PC-3 (cell line): ENCODE measurements at regions not wholly inside any gene's neighbourhood (a gene's known extent, or its start where the extent isn't known, plus 50 kb on each side); places are given as distances from the start of the nearest gene placed in this dataset.

Source experiments
- CTCF ChIP-seq: fragments of 300-600 bp; sonication (generic); conservative IDR thresholded peaks from 2 replicates; pipeline ENCODE4 v1.5.1; 2017; ENCODE audit warnings: antibody characterized with exemption, low read depth, mild to moderate bottlenecking, low read length
- EZH2 ChIP-seq: fragments of 300-600 bp; sonication (generic); IDR thresholded peaks from one replicate; pipeline ENCODE4 v1.6.1; 2017; ENCODE audit warnings: antibody characterized with exemption, mild to moderate bottlenecking, low read length; ENCODE audit not compliant: unreplicated experiment
- EZH2phosphoT487 ChIP-seq: fragments of 300-600 bp; sonication (generic); IDR thresholded peaks from 2 replicates; pipeline ENCODE4 v1.6.1; 2018; ENCODE audit warnings: mild to moderate bottlenecking, antibody characterized with exemption, low read length, borderline replicate concordance

DNA sequence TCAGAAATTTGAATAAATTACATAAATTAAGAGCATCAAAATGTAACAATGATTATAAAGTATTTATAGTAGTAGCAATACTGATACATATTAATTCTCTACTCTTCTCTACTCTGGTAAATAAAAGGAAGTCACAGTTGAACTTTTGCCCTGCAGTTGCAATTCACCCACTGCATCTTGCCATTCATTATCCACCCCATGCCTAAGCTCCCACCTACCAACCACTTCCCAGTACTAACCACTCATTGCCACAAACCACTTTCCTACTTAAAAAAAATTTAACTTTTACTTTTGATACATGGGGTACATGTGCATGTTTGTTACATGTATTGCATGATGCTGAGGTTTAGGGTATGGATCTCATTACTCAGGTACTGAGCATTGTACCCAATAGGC lies 174.0 kb downstream of the RASSF9 start:
- TF ChIP-seq CTCF, result no peak
- TF ChIP-seq EZH2phosphoT487, result no peak
- no peak for TF ChIP-seq EZH2
